ENCODE measurements at regions not wholly inside any gene's neighbourhood (a gene's known extent, or its start where the extent isn't known, plus 50 kb on each side); places are given as distances from the start of the nearest gene placed in this dataset.

- TF ChIP-seq CTCF (IDR thresholded peaks at IDR 0.05) = no peak
- TF ChIP-seq EP300 (IDR thresholded peaks at IDR 0.05) = no peak
- TF ChIP-seq POLR2A (IDR thresholded peaks at IDR 0.05) = no peak
These were observed 800.9 kb downstream of the SATB2 start for GRCh38 chr2:198656869-198657268.

Data from suprapubic skin (tissue), 3 donors.